HEK293 (cell line): ENCODE measurements at regions not wholly inside any gene's neighbourhood (a gene's known extent, or its start where the extent isn't known, plus 50 kb on each side); places are given as distances from the start of the nearest gene placed in this dataset.

ENCODE experiments used
- MYNN ChIP-seq: fragments of 450-650 bp; formaldehyde crosslinking; IDR thresholded peaks from 2 replicates; pipeline ENCODE4 v1.5.1; 2016; ENCODE audit warnings: missing biosample characterization, missing genetic modification characterization, borderline replicate concordance
- ZFP69B ChIP-seq: fragments of 450-650 bp; formaldehyde crosslinking; IDR thresholded peaks from 2 replicates; pipeline ENCODE4 v1.5.1; 2016; ENCODE audit warnings: missing biosample characterization, missing genetic modification characterization
- ZNF274 ChIP-seq, 2 experiments: fragments of 200-500 bp in 1 of 2; fragments of 450-650 bp in 1 of 2; sonication (Bioruptor generic) in 1 of 2; formaldehyde crosslinking in 1 of 2; IDR thresholded peaks; 2 replicates each; pipeline versions ENCODE4 v1.5.1 to v1.6.1; 2014 to 2016; ENCODE audit warnings: borderline replicate concordance in 1 of 2, inconsistent platforms in 1 of 2, low read length in 1 of 2, missing biosample characterization in 1 of 2, missing genetic modification characterization in 1 of 2
- ZNF341 ChIP-seq: fragments of 450-650 bp; formaldehyde crosslinking; IDR thresholded peaks from 2 replicates; pipeline ENCODE4; 2016; ENCODE audit warnings: low read depth, missing biosample characterization, missing genetic modification characterization
- ZNF664 ChIP-seq: fragments of 450-650 bp; formaldehyde crosslinking; IDR thresholded peaks from 2 replicates; pipeline ENCODE4 v1.5.1; 2016; ENCODE audit warnings: missing biosample characterization, missing genetic modification characterization
- ZNF830 ChIP-seq: fragments of 450-650 bp; IDR thresholded peaks from 2 replicates; pipeline ENCODE4 v1.5.0; 2018; ENCODE audit warnings: missing biosample characterization, missing genetic modification characterization, low read depth, mild to moderate bottlenecking, moderate library complexity
- TF ChIP-seq, protein P1 (sequence below): fragments of 450-650 bp; formaldehyde crosslinking; IDR thresholded peaks from 2 replicates; pipeline ENCODE4 v1.5.1; 2016; ENCODE audit warnings: missing biosample characterization, missing genetic modification characterization
- TF ChIP-seq, protein P2 (sequence below): fragments of 450-650 bp; formaldehyde crosslinking; IDR thresholded peaks from 2 replicates; pipeline ENCODE4 v1.5.1; 2016; ENCODE audit warnings: missing biosample characterization, missing genetic modification characterization
- TF ChIP-seq, protein P3 (sequence below): fragments of 450-650 bp; formaldehyde crosslinking; IDR thresholded peaks from 2 replicates; pipeline ENCODE4 v1.5.1; 2016; ENCODE audit warnings: missing biosample characterization, missing genetic modification characterization, low read depth

DNA sequence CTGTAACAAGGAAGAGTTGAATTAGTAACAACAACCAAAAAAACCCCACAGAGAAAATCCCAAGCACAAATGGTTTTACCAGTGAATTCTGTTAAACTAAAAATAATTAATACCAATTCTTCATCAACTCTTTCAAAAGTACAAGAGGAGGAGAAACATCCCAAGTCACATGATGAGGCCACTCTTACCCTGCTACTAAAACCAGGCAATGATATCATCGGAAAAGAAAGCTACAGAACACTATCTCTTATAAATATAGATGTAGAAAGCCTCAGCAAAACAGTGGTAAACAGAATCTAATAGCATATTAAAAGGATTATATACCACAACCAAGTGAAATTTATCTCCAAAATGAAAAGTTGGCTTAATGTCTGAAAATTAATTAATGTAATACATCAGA, 168.1 kb upstream of the SLCO3A1 start:
- TF ChIP-seq ZFP69B (tag by site-specific recombination) (no peak), ZNF830 (tag by site-specific recombination) (no peak), MYNN (tag by site-specific recombination) (no peak), ZNF274 (IDR thresholded peaks at IDR 0.05; ENCODE audit: low read length) (no peak), ZNF274 (tag by site-specific recombination; IDR thresholded peaks at IDR 0.05; ENCODE audit: borderline replicate concordance) (no peak), ZNF664 (tag by site-specific recombination) (no peak), ZNF341 (tag by site-specific recombination) (no peak)
- TF ChIP-seq, protein P1, sequence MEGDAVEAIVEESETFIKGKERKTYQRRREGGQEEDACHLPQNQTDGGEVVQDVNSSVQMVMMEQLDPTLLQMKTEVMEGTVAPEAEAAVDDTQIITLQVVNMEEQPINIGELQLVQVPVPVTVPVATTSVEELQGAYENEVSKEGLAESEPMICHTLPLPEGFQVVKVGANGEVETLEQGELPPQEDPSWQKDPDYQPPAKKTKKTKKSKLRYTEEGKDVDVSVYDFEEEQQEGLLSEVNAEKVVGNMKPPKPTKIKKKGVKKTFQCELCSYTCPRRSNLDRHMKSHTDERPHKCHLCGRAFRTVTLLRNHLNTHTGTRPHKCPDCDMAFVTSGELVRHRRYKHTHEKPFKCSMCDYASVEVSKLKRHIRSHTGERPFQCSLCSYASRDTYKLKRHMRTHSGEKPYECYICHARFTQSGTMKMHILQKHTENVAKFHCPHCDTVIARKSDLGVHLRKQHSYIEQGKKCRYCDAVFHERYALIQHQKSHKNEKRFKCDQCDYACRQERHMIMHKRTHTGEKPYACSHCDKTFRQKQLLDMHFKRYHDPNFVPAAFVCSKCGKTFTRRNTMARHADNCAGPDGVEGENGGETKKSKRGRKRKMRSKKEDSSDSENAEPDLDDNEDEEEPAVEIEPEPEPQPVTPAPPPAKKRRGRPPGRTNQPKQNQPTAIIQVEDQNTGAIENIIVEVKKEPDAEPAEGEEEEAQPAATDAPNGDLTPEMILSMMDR (tag by site-specific recombination) = no peak
- TF ChIP-seq, protein P2, sequence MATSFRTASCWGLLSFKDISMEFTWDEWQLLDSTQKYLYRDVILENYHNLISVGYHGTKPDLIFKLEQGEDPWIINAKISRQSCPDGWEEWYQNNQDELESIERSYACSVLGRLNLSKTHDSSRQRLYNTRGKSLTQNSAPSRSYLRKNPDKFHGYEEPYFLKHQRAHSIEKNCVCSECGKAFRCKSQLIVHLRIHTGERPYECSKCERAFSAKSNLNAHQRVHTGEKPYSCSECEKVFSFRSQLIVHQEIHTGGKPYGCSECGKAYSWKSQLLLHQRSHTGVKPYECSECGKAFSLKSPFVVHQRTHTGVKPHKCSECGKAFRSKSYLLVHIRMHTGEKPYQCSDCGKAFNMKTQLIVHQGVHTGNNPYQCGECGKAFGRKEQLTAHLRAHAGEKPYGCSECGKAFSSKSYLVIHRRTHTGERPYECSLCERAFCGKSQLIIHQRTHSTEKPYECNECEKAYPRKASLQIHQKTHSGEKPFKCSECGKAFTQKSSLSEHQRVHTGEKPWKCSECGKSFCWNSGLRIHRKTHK (tag by site-specific recombination) = no peak
- TF ChIP-seq, protein P3, sequence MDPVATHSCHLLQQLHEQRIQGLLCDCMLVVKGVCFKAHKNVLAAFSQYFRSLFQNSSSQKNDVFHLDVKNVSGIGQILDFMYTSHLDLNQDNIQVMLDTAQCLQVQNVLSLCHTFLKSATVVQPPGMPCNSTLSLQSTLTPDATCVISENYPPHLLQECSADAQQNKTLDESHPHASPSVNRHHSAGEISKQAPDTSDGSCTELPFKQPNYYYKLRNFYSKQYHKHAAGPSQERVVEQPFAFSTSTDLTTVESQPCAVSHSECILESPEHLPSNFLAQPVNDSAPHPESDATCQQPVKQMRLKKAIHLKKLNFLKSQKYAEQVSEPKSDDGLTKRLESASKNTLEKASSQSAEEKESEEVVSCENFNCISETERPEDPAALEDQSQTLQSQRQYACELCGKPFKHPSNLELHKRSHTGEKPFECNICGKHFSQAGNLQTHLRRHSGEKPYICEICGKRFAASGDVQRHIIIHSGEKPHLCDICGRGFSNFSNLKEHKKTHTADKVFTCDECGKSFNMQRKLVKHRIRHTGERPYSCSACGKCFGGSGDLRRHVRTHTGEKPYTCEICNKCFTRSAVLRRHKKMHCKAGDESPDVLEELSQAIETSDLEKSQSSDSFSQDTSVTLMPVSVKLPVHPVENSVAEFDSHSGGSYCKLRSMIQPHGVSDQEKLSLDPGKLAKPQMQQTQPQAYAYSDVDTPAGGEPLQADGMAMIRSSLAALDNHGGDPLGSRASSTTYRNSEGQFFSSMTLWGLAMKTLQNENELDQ (tag by site-specific recombination) = no peak
